ENCODE measurements at regions not wholly inside any gene's neighbourhood (a gene's known extent, or its start where the extent isn't known, plus 50 kb on each side); places are given as distances from the start of the nearest gene placed in this dataset.

DNA sequence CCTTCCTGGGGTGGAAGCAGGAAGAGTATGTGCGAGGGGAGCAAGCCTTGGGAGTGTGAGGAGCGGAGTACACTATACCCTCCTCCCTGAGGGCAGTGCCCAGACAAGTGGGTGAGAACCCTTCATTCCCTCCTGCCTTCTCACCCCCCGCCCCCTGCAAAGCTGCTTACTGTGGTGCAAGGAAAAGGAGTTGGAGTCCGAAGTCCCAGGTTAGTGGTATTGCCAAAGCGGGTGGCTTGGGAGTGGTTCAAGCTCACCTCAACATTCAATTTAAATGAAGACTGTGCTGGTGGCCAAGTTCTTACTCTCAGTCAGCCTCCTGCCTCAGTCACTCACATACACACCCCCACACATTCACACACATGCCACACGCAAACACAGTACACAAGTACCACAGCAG lies 74.7 kb upstream of the PRDM1 start:
- Histone ChIP-seq H3K4me2 (ENCODE audit: low read length) (no peak overlapping the region), H3K36me3 (replicated peaks; ENCODE audit: low read depth, low read length) (no peaks in the 10 kb centered on the region), H3K79me2 (ENCODE audit: low read length) (no peaks in the 10 kb centered on the region), H2AFZ (ENCODE audit: low read depth, low read length) (no peak overlapping the region), H3K9ac (ENCODE audit: low read length) (no peak overlapping the region), H3K4me1 (ENCODE audit: low read length) (no peaks in the 10 kb centered on the region), H3K4me3 (ENCODE audit: low read length) (no peak overlapping the region), H4K20me1 (ENCODE audit: insufficient read depth, low read length) (no peaks in the 10 kb centered on the region), H3K27ac (ENCODE audit: low read length) (no peak overlapping the region), H3K9me3 (ENCODE audit: insufficient read depth, low read length) (no peaks in the 10 kb centered on the region), H3K27me3 (ENCODE audit: low read depth, low read length) (no peaks in the 10 kb centered on the region)
- TF ChIP-seq CTCF (IDR thresholded peaks at IDR 0.05; ENCODE audit: low read depth, low read length) (no peak), EZH2phosphoT487 (IDR thresholded peaks at IDR 0.05; ENCODE audit: low read depth) (no peak)

DNA sequence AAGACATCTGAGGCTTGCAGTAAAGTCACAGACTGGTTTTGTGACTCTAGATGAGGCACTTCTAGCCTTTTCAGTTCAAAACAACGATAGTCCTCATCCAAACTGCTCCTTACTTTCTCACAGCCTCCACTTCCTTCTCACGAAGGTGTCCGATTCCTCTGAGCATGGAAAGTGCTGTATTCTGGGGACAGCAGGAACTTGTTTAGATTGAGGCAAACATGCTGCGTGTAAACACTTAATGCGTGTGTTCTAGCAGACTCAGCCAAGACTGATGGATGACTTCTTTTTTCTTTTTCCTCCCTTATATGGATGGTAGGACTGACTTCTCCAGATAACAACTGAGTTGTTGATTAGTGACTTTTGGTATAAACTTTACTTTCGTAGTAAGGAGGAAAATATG lies 80.2 kb upstream of the PRDM1 start:
- no peak overlapping the region for H2AFZ ChIP-seq (ENCODE audit: low read depth, low read length)
- H4K20me1 ChIP-seq (ENCODE audit: insufficient read depth, low read length): no peaks in the 10 kb centered on the region
- no peaks in the 10 kb centered on the region; the same call in 1 of the 2 replicates for H3K9me3 ChIP-seq (ENCODE audit: insufficient read depth, low read length)
- TF ChIP-seq EZH2phosphoT487 (IDR thresholded peaks at IDR 0.05; ENCODE audit: low read depth): no peak
- TF ChIP-seq CTCF (IDR thresholded peaks at IDR 0.05; ENCODE audit: low read depth, low read length): no peak
- H3K4me2 ChIP-seq (ENCODE audit: low read length): no peak overlapping the region
- no peaks in the 10 kb centered on the region for H3K4me1 ChIP-seq (ENCODE audit: low read length)
- no peak overlapping the region for H3K4me3 ChIP-seq (ENCODE audit: low read length)
- H3K9ac ChIP-seq (ENCODE audit: low read length): no peak overlapping the region
- H3K36me3 ChIP-seq (replicated peaks; ENCODE audit: low read depth, low read length): no peaks in the 10 kb centered on the region
- H3K79me2 ChIP-seq (ENCODE audit: low read length): no peaks in the 10 kb centered on the region
- H3K27ac ChIP-seq (ENCODE audit: low read length): no peak overlapping the region
- no peaks in the 10 kb centered on the region for H3K27me3 ChIP-seq (ENCODE audit: low read depth, low read length)

- Histone ChIP-seq H4K20me1 (ENCODE audit: insufficient read depth, low read length) (no peaks in the 10 kb centered on the region), H3K36me3 (replicated peaks; ENCODE audit: low read depth, low read length) (no peaks in the 10 kb centered on the region), H3K4me1 (ENCODE audit: low read length) (no peaks in the 10 kb centered on the region), H3K9me3 (ENCODE audit: insufficient read depth, low read length) (no peaks in the 10 kb centered on the region; the same call in 1 of the 2 replicates), H3K9ac (ENCODE audit: low read length) (no peak overlapping the region), H3K27ac (ENCODE audit: low read length) (no peak overlapping the region), H3K4me3 (ENCODE audit: low read length) (no peak overlapping the region), H3K79me2 (ENCODE audit: low read length) (no peaks in the 10 kb centered on the region), H2AFZ (ENCODE audit: low read depth, low read length) (no peak overlapping the region), H3K27me3 (ENCODE audit: low read depth, low read length) (no peaks in the 10 kb centered on the region), H3K4me2 (ENCODE audit: low read length) (no peak overlapping the region)
- TF ChIP-seq EZH2phosphoT487 (IDR thresholded peaks at IDR 0.05; ENCODE audit: low read depth) (no peak), CTCF (IDR thresholded peaks at IDR 0.05; ENCODE audit: low read depth, low read length) (no peak)
Observed at GRCh38 chr6:106005013-106005412, 81.1 kb upstream of the PRDM1 start.

DNA sequence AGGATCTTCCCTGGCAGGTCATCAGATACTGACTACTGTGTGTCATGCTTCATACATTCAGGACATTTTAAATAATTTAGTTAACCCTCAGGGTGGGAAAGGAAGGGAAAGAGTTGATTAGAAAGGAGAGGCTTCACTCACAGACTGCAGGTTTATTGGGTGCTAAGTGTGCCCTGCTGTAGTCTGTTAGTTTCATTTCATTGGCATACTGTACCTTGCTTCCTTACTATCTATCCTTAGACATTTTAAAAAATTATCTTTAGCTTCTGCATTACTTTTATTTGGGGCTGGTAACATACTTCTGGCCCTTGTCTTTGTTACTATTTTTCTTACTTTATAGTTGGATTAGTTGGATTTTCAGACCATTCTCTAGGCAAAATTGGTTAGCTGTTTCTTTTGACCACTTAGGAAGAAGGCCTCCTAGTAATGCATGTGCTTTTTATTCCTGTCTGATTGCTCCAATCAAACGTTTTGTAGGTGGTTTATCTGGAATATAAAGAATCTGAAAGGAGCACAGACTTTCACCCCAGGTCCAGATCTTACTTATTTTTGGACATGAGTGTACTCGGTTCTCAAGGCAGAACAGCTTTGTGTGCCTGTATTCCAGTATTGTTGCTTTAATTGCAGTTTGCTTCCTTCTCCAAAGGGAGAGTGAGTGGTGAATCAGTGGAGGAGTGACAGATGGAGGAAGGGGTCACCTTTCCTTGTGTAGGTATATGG lies 82.7 kb upstream of the PRDM1 start:
- TF ChIP-seq EZH2phosphoT487 (IDR thresholded peaks at IDR 0.05; ENCODE audit: low read depth) (no peak), CTCF (IDR thresholded peaks at IDR 0.05; ENCODE audit: low read depth, low read length) (no peak)
- Histone ChIP-seq H3K4me1 (ENCODE audit: low read length) (no peaks in the 10 kb centered on the region), H4K20me1 (ENCODE audit: insufficient read depth, low read length) (no peaks in the 10 kb centered on the region), H2AFZ (ENCODE audit: low read depth, low read length) (no peak overlapping the region), H3K36me3 (replicated peaks; ENCODE audit: low read depth, low read length) (no peaks in the 10 kb centered on the region), H3K27me3 (ENCODE audit: low read depth, low read length) (no peaks in the 10 kb centered on the region), H3K9me3 (ENCODE audit: insufficient read depth, low read length) (no peaks in the 10 kb centered on the region; the same call in 1 of the 2 replicates), H3K4me2 (ENCODE audit: low read length) (no peak overlapping the region), H3K4me3 (ENCODE audit: low read length) (no peak overlapping the region), H3K27ac (ENCODE audit: low read length) (no peak overlapping the region), H3K79me2 (ENCODE audit: low read length) (no peaks in the 10 kb centered on the region), H3K9ac (ENCODE audit: low read length) (no peak overlapping the region)
